ENCODE measurements at regions not wholly inside any gene's neighbourhood (a gene's known extent, or its start where the extent isn't known, plus 50 kb on each side); places are given as distances from the start of the nearest gene placed in this dataset.

DNA sequence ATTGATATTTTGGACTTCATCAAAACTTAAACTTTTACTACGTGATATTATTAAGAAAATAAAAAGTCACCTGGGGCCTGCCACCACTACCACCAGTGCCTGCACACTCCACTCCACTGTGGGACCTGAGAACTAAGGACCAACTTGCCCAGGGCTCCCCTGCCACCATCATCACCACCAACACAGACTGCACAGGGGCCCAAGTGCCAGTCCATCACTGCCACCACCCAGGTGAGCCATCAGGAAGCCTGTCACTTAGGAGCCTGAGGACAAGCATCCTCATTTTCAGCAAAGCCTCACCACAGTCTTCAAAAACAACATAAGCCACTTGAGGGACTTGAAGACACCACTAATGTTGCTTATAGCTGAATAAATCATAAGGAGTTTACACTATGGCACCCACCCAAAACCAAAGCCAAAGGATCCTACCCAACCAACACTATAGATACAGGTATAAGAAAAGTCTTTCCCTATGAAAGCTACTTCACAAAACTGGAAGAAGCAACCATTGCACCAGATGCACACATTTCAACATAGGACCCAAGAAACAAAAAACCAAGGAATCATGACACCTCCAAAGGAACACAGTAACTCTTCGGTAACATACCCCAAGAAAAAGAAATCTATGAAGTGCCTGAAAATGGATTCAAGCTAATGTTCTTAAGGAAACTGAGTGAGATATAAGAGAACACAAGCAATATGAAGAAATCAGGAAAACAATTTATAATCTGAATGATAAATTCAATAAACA is 73.6 kb upstream of the GNAZ start:
- H3K36me3 ChIP-seq, result no peaks in the 10 kb centered on the region
- no peaks in the 10 kb centered on the region for H3K9me3 ChIP-seq

DNA sequence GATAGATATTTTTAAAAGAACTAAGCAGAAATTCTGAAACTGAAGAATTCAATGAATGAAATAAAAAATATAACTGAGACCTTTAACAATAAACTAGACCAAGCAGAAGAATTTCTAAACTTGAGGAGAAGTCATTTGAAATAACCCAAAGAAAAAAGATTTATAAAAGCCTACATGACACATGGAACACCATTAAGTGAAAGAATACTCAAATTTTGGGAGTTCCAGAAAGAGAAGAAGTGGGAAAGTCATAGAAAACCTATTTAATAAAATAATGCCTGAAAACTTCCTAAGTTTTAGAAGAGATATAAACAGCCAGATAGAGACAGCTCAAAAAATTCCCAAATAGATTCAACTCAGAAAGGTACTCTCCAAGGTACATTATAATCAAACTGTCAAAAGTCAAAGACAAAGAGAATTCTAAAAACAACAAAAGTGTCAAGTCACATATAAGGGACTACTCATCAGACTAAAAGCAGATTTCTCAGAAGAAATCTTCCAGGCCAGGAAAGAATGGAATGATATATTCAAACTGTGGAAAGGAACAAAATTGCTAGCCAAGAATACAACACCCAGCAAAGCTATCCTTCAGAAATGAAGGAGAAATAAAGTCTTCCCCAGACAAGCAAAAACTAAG is 72.9 kb upstream of the GNAZ start:
- TF ChIP-seq, protein P1, sequence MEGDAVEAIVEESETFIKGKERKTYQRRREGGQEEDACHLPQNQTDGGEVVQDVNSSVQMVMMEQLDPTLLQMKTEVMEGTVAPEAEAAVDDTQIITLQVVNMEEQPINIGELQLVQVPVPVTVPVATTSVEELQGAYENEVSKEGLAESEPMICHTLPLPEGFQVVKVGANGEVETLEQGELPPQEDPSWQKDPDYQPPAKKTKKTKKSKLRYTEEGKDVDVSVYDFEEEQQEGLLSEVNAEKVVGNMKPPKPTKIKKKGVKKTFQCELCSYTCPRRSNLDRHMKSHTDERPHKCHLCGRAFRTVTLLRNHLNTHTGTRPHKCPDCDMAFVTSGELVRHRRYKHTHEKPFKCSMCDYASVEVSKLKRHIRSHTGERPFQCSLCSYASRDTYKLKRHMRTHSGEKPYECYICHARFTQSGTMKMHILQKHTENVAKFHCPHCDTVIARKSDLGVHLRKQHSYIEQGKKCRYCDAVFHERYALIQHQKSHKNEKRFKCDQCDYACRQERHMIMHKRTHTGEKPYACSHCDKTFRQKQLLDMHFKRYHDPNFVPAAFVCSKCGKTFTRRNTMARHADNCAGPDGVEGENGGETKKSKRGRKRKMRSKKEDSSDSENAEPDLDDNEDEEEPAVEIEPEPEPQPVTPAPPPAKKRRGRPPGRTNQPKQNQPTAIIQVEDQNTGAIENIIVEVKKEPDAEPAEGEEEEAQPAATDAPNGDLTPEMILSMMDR (IDR thresholded peaks at IDR 0.05), result no peak
- peaks cover 3% of the 10 kb centered on the region for H3K27me3 ChIP-seq
- H3K36me3 ChIP-seq, result no peaks in the 10 kb centered on the region
- no peaks in the 10 kb centered on the region for H3K9me3 ChIP-seq
- no peak overlapping the region for H3K4me3 ChIP-seq (ENCODE audit: low read depth in 1 of 2, low read length in 1 of 2)
- no peak overlapping the region for H3K27ac ChIP-seq
- H3K4me1 ChIP-seq (ENCODE audit: control insufficient read depth in 1 of 2, insufficient read depth in 1 of 2, low read depth in 1 of 2, low read length in 1 of 2), result no peaks in the 10 kb centered on the region

More for the DNA sequence above, 73.6 kb upstream of the GNAZ start:
- no peak overlapping the region for H3K27ac ChIP-seq
- TF ChIP-seq, protein P1 (IDR thresholded peaks at IDR 0.05), result no peak
- H3K4me1 ChIP-seq (ENCODE audit: control insufficient read depth in 1 of 2, insufficient read depth in 1 of 2, low read depth in 1 of 2, low read length in 1 of 2), result no peaks in the 10 kb centered on the region
- no peak overlapping the region for H3K4me3 ChIP-seq (ENCODE audit: low read depth in 1 of 2, low read length in 1 of 2)
- H3K27me3 ChIP-seq, result peaks cover 3% of the 10 kb centered on the region

DNA sequence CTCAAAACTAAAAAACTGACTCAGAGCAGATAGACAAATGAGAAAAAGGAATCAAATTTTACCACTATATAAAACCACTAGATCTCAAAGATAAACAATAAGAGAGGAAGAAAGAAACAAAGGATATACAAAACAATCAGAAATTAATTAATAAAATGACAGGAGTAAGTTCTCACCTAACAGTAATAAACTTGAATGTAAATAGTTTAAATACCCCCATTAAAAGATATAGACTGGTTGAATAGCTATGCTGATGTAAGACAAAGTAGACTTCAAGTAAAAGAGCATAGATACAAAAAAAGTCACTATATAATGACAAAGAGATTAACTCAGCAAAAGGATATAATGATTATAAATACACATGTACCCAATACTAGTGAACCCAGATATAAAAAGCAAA is 72.3 kb upstream of the GNAZ start:
- no peaks in the 10 kb centered on the region for H3K4me1 ChIP-seq (ENCODE audit: control insufficient read depth in 1 of 2, insufficient read depth in 1 of 2, low read depth in 1 of 2, low read length in 1 of 2)
- no peak overlapping the region for H3K4me3 ChIP-seq (ENCODE audit: low read depth in 1 of 2, low read length in 1 of 2)
- no peak overlapping the region for H3K27ac ChIP-seq
- H3K9me3 ChIP-seq, result no peaks in the 10 kb centered on the region
- no peaks in the 10 kb centered on the region for H3K36me3 ChIP-seq
- TF ChIP-seq, protein P1 (IDR thresholded peaks at IDR 0.05), result no peak
- peaks cover 3% of the 10 kb centered on the region for H3K27me3 ChIP-seq

DNA sequence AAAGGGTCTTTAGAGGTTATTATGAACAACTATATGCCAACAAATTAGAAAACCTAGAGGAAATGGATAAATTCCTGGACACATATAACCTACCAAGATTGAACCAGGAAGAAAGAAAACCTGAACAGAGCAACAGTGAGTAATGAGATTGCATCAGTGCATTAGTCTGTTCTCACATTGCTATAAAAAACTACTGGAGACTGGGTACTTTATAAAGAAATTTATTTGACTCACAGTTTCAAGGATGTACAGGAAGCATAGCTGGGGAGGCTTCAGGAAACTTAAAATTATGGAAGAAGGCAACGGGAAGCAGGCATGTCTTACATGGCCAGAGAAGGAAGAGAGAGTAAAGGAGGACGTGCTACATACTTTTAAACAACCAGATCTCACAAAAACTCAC is 70.8 kb upstream of the GNAZ start:
- H3K9me3 ChIP-seq, result no peaks in the 10 kb centered on the region
- H3K36me3 ChIP-seq, result no peaks in the 10 kb centered on the region
- H3K27me3 ChIP-seq, result peaks cover 10% of the 10 kb centered on the region
- H3K4me1 ChIP-seq (ENCODE audit: control insufficient read depth in 1 of 2, insufficient read depth in 1 of 2, low read depth in 1 of 2, low read length in 1 of 2), result no peaks in the 10 kb centered on the region
- H3K27ac ChIP-seq, result no peak overlapping the region
- TF ChIP-seq, protein P1 (IDR thresholded peaks at IDR 0.05), result no peak
- no peak overlapping the region for H3K4me3 ChIP-seq (ENCODE audit: low read depth in 1 of 2, low read length in 1 of 2)

DNA sequence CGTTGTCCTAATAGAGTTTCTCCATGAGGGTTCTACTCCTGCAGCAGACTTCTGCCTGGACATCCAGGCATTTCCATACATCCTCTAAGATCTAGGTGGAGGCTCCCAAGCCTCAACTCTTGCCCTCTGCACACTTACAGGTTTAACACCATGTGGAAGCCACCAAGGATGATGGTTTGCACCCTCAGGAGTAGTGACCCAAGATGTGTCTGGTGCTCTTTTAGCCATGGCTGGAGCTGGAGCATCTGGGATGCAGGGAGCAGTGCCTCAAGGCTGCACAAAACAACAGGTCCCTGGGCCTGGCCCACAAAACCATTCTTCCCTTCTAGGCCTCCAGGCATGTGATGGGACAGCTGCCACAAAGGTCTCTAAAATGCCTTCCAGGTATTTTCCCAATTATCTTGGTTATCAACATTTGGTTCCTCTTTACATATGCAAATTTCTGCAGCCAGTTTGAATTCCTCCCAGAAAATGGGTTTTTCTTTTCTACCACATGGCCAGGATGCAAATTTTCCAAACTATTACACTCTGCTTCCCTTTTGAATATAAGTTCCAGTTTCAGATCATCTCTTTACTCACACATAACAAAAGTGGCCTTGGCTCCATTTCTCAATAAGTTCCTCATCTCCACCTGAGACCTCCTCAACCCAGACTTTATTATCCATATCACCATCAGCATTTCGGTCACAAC is 69.5 kb upstream of the GNAZ start:
- Histone ChIP-seq H3K27me3 (peaks cover 13% of the 10 kb centered on the region), H3K36me3 (no peaks in the 10 kb centered on the region), H3K4me3 (ENCODE audit: low read depth in 1 of 2, low read length in 1 of 2) (no peak overlapping the region), H3K4me1 (ENCODE audit: control insufficient read depth in 1 of 2, insufficient read depth in 1 of 2, low read depth in 1 of 2, low read length in 1 of 2) (no peaks in the 10 kb centered on the region), H3K27ac (no peak overlapping the region), H3K9me3 (no peaks in the 10 kb centered on the region)
- TF ChIP-seq, protein P1 (IDR thresholded peaks at IDR 0.05), result no peak

Data from neutrophil (primary cell).